GM21515 (cell line): ENCODE measurements at regions not wholly inside any gene's neighbourhood (a gene's known extent, or its start where the extent isn't known, plus 50 kb on each side); places are given as distances from the start of the nearest gene placed in this dataset.
"Not testable (repeated sequence)": the region's sequence is repeated elsewhere in the genome, so short reads cannot be mapped to it uniquely, and the experiment has no call there.

Source experiments
- ATAC-seq: cut with Tn5 transposase; IDR thresholded peaks from one replicate; pipeline ENCODE4 v1.9.1; 2021; ENCODE audit not compliant: unreplicated experiment

DNA sequence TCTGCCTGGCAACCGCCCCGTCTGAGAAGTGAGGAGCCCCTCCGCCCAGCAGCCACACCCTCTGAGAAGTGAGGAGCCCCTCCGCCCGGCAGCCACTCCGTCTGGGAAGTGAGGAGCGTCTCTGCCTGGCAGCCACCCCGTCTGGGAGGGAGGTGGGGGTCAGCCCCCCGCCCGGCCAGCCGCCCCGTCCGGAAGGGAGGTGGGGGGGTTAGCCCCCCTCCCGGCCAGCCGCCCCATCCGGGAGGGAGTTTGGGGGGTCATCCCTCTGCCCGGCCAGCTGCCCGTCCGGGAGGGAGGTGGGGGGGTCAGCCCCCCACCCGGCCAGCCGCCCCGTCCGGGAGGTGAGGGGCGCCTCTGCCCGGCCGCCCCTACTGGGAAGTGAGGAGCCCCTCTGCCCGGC is 269.0 kb downstream of the FAM72C start:
- ATAC-seq = not testable (repeated sequence)

- ATAC-seq = no peak
Measured at GRCh38 chr1:143699731-143700130, 272.1 kb downstream of the FAM72C start.

GRCh38 chr1:143699115-143699514 is 272.7 kb downstream of the FAM72C start:
- no peak for ATAC-seq

GRCh38 chr1:143698016-143698415 is 273.8 kb downstream of the FAM72C start:
- no peak for ATAC-seq

GRCh38 chr1:143694085-143694484 is 277.7 kb downstream of the FAM72C start:
- no peak for ATAC-seq

DNA sequence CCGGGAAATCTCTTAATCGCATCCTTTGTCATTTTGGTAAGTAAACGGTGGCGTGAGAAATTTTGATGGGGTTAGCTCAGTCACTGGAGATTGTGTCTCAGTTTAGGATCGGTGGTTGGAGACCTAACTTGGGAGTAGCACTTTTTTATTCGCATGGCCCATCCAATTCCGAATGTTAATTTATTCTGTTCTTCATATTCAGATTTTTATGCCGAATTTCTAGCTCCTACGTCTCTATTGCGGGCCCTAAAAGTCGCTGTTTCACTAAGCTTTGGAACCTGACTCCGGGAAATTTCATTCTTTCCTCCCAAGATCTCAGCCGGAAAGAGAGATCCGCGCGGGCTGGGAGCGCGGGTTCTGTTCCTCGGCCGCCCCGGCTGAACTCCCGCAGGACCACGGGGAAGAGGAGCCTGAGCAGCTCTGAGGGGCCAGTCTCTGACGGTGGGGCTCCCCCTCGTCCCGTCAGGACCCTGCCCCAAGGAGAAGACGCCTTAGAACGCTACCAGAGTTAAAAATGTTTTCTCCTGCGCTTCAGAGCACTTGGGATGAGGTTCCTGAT is 279.7 kb downstream of the FAM72C start:
- ATAC-seq = no peak

- no peak for ATAC-seq
Measured at GRCh38 chr1:143691400-143691891, 280.3 kb downstream of the FAM72C start.

- ATAC-seq = no peak
Measured at GRCh38 chr1:143689781-143690180, 282.0 kb downstream of the FAM72C start.

GRCh38 chr1:143680304-143680703 is 291.5 kb downstream of the FAM72C start:
- no peak for ATAC-seq

GRCh38 chr1:143672983-143673382 is 298.8 kb downstream of the FAM72C start:
- ATAC-seq = no peak

DNA sequence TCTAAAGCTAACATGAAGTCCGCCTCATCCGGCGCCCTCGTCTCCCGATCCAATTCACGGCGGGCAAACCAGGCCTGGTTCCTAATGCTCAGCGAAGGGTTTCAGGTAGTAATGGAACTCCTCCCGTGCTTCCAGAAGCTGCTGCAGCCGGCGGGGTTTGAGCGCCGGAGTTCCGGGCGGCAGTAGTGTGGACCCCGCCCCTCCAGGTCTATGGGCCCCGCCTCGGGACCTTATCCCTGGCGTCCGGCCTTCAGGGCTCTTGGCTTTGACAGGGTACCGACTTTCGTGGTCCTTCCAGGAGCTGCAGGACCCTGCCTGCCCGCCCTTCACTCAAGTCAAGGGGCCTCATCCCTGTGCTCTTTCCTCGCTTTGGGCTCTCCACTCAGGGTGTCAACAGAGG is 304.1 kb downstream of the FAM72C start:
- ATAC-seq = no peak

- no peak for ATAC-seq
Measured at GRCh38 chr1:143666851-143667250, 304.9 kb downstream of the FAM72C start.

GRCh38 chr1:143665606-143666005 is 306.2 kb downstream of the FAM72C start:
- no peak for ATAC-seq

DNA sequence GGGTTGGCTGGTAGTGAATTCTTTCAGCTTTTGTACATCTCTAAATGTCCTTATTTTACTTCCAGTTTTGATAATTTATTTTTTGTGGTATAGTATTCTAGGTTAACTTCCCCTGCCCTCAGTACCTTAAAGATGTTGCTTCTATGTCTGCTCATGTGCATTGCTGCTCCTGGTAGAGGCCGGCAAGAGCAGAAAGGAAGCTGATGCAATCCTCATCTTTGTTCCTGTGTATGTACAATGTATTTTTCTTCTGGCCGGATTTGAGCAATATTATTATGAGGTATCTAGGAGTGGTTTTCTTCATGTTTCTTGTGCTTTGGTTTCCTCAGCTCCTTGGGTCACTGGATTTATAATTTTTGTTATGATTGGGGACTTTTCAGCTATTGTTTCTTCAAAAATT is 308.7 kb downstream of the FAM72C start:
- not testable (repeated sequence) for ATAC-seq

- no peak for ATAC-seq
Measured at GRCh38 chr1:143661418-143662101, 310.2 kb downstream of the FAM72C start.

DNA sequence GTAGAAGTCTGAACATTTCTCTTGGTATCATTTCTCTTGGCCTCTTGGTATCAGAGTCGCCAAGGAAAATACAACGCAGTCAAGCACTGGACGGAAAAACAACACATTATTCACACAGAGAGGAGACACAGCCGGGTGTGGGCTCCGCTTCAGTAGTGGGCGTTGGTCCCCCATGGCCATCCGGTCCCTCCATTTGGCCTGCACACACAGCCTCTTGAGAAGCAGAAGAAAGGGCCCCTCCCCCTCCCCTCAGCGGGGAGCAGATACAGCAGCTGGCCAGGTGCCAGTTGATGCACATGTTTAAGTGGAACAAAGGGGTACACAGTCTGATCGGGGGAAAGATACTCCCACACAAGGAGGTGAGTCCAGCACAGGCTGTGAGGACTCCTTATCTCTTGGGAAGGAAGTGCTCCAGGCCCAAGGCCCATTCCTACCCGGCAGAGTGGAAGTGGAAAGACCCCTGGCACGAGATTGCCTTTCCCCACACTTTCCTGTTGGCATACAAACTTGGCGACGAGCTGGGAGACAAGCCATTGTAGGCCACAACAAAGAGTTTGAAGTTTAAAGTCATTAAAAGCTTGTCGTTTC is 311.3 kb downstream of the FAM72C start:
- ATAC-seq = no peak

DNA sequence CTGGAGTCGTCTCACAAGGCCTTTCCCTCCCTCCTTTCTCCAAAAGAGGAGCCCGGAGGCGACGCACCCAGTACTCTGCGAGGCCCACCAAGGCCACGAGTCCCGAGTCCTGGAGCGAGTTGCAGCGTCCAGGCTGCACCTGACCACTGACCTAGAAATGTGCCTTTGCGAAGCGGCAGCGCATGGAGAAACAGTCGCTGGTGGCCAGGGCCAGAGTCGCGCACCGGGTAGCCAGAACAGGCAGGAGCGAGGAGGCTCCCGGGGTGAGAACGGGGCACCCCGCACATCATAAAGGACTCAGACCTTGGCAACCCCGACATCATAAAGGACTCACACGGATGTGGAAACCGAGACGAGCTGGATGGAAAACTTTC is 318.4 kb downstream of the FAM72C start:
- no peak for ATAC-seq

- ATAC-seq = no peak
Measured at GRCh38 chr1:143652744-143653428, 318.9 kb downstream of the FAM72C start.

GRCh38 chr1:143652187-143652586 is 319.6 kb downstream of the FAM72C start:
- ATAC-seq = no peak

- no peak for ATAC-seq
Measured at GRCh38 chr1:143651350-143651992, 320.3 kb downstream of the FAM72C start.

DNA sequence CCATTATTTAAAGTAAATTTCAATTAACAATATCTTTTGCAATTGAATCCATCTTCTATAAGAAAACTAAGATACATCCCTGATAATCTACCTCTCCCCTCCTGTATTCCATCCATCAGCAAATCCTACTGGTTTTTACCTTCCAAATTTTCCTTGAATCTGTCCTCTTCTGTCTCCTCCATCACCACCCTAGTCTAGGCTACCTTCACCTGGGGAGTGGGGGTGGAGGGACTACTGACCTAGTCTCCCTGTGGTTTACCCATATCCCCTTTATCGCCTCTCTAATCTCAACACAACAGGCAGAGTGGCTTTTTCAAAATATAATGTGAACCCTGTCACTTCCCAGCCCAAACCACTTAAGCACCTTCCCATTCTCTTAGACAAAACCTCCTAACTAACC is 327.8 kb downstream of the FAM72C start:
- not testable (repeated sequence) for ATAC-seq
